ENCODE measurements at regions not wholly inside any gene's neighbourhood (a gene's known extent, or its start where the extent isn't known, plus 50 kb on each side); places are given as distances from the start of the nearest gene placed in this dataset.

DNA sequence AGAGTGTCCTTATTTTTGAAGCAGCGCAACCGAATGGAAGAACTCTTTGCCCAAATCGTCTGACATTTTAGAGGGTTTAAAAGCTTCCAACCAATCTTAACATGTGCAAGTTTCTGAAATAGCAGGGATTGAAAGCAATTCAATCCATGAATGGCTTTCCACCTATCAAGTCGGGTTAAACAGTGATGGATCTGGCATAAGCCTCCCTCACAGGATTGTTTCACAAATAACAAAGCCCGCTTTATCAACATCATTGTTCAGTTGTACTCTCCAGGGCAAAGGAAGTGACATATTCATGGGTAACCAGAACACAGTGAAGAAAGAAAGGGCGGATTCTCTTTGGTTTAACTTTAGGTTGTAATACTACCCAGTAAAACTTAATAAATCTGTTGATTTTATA is 497.3 kb downstream of the MTRR start:
- no peak for DNase-seq (ENCODE audit: low spot score)
- CTCF ChIA-PET, result interaction anchor here (0.7 kb wide), 1 partner anchor 259 kb away, joined by 3 read pairs; no protein-coding TSS in a partner anchor
- TF ChIP-seq, protein P1, sequence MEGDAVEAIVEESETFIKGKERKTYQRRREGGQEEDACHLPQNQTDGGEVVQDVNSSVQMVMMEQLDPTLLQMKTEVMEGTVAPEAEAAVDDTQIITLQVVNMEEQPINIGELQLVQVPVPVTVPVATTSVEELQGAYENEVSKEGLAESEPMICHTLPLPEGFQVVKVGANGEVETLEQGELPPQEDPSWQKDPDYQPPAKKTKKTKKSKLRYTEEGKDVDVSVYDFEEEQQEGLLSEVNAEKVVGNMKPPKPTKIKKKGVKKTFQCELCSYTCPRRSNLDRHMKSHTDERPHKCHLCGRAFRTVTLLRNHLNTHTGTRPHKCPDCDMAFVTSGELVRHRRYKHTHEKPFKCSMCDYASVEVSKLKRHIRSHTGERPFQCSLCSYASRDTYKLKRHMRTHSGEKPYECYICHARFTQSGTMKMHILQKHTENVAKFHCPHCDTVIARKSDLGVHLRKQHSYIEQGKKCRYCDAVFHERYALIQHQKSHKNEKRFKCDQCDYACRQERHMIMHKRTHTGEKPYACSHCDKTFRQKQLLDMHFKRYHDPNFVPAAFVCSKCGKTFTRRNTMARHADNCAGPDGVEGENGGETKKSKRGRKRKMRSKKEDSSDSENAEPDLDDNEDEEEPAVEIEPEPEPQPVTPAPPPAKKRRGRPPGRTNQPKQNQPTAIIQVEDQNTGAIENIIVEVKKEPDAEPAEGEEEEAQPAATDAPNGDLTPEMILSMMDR (conservative IDR thresholded peaks at IDR 0.05; ENCODE audit: low read depth), result no peak
- H3K27ac ChIP-seq, result no peak overlapping the region
- POLR2A ChIA-PET (ENCODE audit: low non-redundant PET), result no interaction called here

DNA sequence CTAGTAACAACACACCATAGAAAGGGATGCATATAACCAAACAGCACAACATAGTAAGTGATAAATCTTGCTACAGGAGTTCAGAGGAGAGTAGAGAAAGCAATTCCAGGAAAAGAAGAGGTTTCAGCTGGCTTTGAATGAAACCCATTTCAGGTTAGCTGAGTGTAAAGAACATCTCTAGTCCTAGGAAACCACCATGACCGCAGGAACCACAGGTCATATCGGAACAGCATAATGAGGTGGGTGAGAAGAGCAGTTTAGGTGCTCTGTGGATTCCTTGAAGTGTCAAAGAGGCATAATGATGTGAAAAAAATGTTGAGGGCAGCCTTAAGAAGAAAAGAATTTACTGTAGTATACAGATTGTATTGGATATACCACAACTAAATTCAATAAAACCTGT is 507.5 kb downstream of the MTRR start:
- POLR2A ChIA-PET (ENCODE audit: low non-redundant PET), result interaction anchor here (0.7 kb wide), 1 partner anchor 538 kb away, joined by 5 read pairs; no protein-coding TSS in a partner anchor
- CTCF ChIA-PET, result no interaction called here
- TF ChIP-seq, protein P1 (conservative IDR thresholded peaks at IDR 0.05; ENCODE audit: low read depth), result no peak
- no peak overlapping the region for H3K27ac ChIP-seq
- DNase-seq (ENCODE audit: low spot score), result no peak

DNA sequence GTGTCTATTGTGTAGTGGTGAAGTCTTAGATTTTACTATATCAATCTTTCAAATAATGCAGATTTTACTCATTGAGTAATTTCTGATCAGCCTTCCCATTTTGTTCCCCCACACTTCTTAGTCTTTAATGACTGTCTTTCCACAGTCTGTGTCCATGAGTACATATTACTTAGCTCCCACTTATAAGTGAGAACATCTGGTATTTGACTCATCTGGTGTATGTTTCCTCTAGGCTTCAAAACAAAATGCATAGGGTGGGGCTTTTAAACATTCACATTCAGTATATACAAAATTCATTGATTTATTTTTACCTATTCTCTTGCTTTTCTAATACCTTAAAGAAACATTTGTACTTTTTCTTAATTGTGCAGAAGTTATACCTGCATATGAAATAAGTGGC is 513.0 kb downstream of the MTRR start:
- TF ChIP-seq, protein P1 (conservative IDR thresholded peaks at IDR 0.05; ENCODE audit: low read depth), result no peak
- no peak for DNase-seq (ENCODE audit: low spot score)
- no peak overlapping the region for H3K27ac ChIP-seq
- ChIA-PET CTCF (no interaction called here), POLR2A (ENCODE audit: low non-redundant PET) (no interaction called here)

DNA sequence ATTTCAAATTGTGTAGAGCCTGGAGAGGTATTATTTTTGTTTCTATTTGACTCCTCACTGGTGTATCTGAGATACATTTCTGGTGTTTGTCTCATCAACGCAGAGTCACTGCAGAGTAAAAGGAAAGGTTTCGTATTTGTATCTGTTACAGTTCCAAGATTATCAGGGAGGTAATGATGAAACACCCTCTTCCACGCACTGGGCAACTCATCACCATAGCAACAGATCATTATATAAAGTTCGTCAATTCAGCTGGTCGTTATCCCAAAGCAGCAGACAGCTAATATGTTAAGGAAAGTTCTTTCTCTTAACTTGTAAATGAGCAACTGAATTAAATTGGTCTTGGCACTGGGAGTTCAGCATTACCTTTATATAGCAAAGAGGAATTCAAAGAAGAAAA is 513.5 kb downstream of the MTRR start:
- no peak overlapping the region for H3K27ac ChIP-seq
- TF ChIP-seq, protein P1 (conservative IDR thresholded peaks at IDR 0.05; ENCODE audit: low read depth), result no peak
- ChIA-PET CTCF (no interaction called here), POLR2A (ENCODE audit: low non-redundant PET) (no interaction called here)
- DNase-seq (ENCODE audit: low spot score), result no peak

DNA sequence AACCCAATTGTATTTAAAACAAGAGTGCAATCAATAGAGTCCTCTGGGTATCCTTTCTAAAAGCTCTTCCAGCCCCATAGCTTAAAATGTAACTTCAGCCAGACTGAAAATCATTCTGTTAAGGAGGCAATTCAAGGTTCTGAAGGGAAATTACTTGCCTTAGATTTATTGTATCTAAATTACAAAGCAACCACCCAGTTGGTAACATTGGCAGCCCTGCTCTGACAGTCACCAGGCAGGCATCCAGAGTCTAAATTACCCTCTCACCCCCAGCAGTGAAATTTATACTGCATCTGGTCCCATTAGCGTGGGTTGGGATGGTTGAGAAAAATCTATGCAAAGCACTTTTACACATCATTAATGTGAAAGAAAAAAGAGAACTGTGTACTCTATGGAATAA is 514.7 kb downstream of the MTRR start:
- CTCF ChIA-PET, result no interaction called here
- POLR2A ChIA-PET (ENCODE audit: low non-redundant PET), result no interaction called here
- H3K27ac ChIP-seq, result no peak overlapping the region
- no peak for DNase-seq (ENCODE audit: low spot score)
- TF ChIP-seq, protein P1 (conservative IDR thresholded peaks at IDR 0.05; ENCODE audit: low read depth), result no peak

DNA sequence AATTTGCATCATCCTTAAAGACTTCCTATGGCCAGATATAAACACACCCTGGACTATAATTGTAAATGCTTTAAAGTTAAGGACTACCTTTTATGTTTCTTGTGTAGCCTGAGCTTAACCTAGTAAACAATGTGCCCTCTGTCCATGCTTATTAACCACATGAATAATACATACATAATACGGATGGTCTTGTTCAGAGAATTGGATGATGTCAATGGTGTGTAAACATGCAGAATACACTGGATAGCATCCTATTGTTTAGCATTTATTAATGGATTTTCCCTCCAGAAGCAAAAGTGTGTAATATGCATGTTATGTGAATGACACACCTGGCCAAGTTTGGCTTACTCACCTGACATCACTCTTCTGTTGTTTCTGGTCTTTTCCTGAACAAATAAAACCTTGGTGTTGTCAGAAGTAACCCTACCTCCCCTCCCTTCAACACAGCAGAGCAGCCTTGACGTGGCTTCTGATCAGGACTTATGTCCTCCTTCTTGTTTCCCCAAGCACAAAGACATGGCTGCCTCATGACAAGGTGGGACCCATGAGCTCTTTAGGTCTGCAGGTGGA is 517.9 kb downstream of the MTRR start:
- no peak overlapping the region for H3K27ac ChIP-seq
- ChIA-PET POLR2A (ENCODE audit: low non-redundant PET) (no interaction called here), CTCF (no interaction called here)
- TF ChIP-seq, protein P1 (conservative IDR thresholded peaks at IDR 0.05; ENCODE audit: low read depth), result no peak
- no peak for DNase-seq (ENCODE audit: low spot score)

DNA sequence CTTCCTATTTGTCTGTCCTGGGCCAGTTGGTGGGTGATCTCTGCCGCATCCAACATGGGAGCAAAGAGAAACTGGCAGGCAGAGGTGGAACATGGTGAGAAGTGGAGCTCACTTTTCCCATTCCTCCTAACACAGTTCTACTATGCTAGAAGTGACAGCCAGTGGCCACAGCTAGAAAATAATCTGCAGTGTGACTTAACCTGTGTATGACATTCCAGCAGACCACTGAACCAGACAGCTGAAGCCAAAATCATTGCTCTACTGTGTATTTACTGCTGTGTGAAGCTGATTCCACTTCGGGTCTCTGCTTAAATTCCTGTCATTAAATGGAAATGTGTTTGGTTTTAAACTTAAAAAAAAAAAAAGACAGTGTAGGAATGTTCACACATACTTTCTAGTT is 523.0 kb downstream of the MTRR start:
- CTCF ChIA-PET, result no interaction called here
- TF ChIP-seq, protein P1 (conservative IDR thresholded peaks at IDR 0.05; ENCODE audit: low read depth), result no peak

More for the DNA sequence above, 523.0 kb downstream of the MTRR start:
- no peak for DNase-seq (ENCODE audit: low spot score)
- POLR2A ChIA-PET (ENCODE audit: low non-redundant PET), result no interaction called here
- H3K27ac ChIP-seq, result no peak overlapping the region
